ENCODE measurements at regions not wholly inside any gene's neighbourhood (a gene's known extent, or its start where the extent isn't known, plus 50 kb on each side); places are given as distances from the start of the nearest gene placed in this dataset.

DNA sequence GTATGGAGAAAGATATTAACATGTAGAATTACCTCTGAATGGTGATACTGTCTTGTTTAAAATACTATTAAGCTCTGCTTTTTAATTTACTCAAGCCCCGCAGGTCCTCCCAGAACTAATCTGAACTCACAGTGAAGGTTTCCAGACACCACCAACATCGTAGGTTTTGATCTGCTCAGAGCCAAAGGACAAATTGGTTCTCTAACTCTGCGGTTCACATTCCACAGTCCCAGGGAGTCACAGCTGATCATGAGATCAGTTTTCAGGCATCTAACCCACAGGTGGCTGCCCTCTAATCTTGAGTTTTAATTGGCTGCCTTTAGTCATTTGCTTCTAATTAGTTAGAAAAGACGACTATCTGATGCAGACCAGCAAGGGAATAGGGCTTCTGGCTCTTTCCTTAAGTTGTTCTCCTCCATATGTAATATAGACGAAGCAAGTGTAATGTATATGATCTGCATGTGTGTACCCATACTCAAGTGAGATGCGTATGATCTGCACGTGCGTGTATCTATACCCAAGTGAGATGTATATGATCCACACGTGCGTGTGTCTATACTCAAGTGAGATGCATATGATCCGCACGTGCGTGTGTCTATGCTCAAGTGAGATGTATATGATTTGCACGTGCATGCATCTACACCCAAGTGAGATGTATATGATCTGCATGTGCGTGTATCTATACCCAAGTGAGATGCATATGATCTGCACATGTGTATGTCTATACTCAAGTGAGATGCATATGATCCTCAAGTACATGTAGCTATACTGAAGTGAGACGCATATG is 331.5 kb upstream of the NPVF start:
- Histone ChIP-seq H3K27me3 (ENCODE audit: insufficient read depth, low read length) (no peaks in the 10 kb centered on the region), H3K4me3 (ENCODE audit: low read length) (no peak overlapping the region), H3K9me3 (ENCODE audit: low read depth, low read length) (no peaks in the 10 kb centered on the region), H3K4me1 (ENCODE audit: insufficient read depth, low read length) (no peaks in the 10 kb centered on the region)

GRCh38 chr7:25562673-25563182 is 334.4 kb upstream of the NPVF start:
- Histone ChIP-seq H3K4me1 (ENCODE audit: insufficient read depth, low read length) (no peaks in the 10 kb centered on the region), H3K9me3 (ENCODE audit: low read depth, low read length) (no peaks in the 10 kb centered on the region), H3K27me3 (ENCODE audit: insufficient read depth, low read length) (no peaks in the 10 kb centered on the region), H3K4me3 (ENCODE audit: low read length) (no peak overlapping the region)

DNA sequence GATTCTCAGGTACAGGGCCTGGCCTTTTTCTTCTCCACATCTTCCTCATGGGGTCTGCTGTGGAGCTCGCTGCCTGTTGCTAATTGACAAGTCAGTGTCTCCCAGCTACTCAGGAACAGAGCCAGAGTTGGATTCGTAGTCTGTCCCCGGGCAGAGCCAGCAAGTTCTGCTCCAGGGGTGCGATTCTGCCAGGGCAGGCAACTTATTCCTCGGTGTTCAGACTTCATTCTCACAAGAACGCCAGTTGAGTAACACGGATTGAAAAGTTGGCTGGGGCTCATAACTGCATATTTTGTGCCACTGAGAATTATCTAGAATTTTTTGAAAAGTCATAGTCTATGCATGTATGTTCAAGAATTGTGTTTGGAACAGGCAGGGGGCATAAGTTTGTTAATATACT is 336.7 kb upstream of the NPVF start:
- H3K27me3 ChIP-seq (ENCODE audit: insufficient read depth, low read length) = no peaks in the 10 kb centered on the region
- H3K9me3 ChIP-seq (ENCODE audit: low read depth, low read length) = no peaks in the 10 kb centered on the region

DNA sequence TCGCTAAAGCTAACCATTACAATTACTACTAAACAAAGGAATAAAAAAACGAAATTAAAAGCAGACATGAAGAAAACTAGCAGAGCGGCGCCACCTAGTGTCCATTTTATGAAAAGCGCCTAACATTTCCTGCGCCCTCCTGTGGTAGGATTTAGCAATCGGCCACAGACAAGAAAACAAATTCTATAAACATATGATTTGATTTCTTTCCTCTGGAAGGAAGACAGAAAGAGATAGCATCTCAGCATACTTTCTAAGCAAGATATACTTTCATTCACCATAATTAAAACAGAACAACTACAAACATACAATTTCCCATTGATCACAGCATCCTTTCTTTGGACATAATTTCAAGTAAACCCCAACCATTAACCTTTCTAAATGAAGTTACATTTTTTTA is 337.7 kb upstream of the NPVF start:
- Histone ChIP-seq H3K27me3 (ENCODE audit: insufficient read depth, low read length) (peaks cover 2% of the 10 kb centered on the region), H3K4me3 (ENCODE audit: low read length) (no peak overlapping the region), H3K4me1 (ENCODE audit: insufficient read depth, low read length) (no peaks in the 10 kb centered on the region), H3K9me3 (ENCODE audit: low read depth, low read length) (no peaks in the 10 kb centered on the region)

More for the DNA sequence above, 336.7 kb upstream of the NPVF start:
- H3K4me3 ChIP-seq (ENCODE audit: low read length) = no peak overlapping the region
- no peaks in the 10 kb centered on the region for H3K4me1 ChIP-seq (ENCODE audit: insufficient read depth, low read length)

DNA sequence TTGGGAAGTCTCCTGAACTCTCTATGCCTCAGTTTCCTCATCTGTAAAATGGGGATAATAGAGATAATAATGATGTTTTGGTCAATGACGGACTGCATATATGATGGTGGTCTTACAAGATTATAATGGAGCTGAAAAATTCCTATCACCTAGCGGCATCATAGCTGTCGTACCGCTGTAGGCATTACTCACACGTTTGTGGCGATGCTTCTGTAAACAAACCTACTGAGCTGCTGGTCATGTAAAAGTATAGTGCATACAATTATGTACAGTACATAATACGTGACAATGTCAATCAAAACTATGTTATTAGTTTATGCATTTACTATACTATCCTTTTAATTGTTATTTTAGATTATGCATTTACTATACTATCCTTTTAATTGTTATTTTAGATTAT is 339.1 kb upstream of the NPVF start:
- Histone ChIP-seq H3K4me1 (ENCODE audit: insufficient read depth, low read length) (no peaks in the 10 kb centered on the region), H3K9me3 (ENCODE audit: low read depth, low read length) (no peaks in the 10 kb centered on the region), H3K27me3 (ENCODE audit: insufficient read depth, low read length) (peaks cover 3% of the 10 kb centered on the region), H3K4me3 (ENCODE audit: low read length) (no peak overlapping the region)

DNA sequence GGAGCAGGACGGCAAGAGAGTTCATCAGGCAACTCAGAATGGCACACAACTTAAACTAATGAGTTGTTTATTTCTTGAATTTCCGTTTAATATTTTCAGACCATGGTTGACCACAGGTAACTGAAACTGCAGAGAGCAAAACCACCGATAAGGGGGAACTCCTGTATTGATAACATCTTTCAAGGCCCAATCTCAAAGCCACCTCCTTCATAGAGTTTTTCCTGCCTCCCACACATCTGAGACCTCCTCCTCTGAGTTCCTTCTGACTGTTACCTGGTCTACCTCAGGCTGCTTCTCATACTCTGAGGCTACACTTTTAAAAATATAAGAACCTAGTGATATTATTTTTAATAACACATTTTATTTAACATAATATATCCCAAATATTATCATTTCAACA is 341.5 kb upstream of the NPVF start:
- H3K9me3 ChIP-seq (ENCODE audit: low read depth, low read length) = no peaks in the 10 kb centered on the region
- no peaks in the 10 kb centered on the region for H3K4me1 ChIP-seq (ENCODE audit: insufficient read depth, low read length)
- H3K4me3 ChIP-seq (ENCODE audit: low read length) = no peak overlapping the region
- peaks cover 3% of the 10 kb centered on the region for H3K27me3 ChIP-seq (ENCODE audit: insufficient read depth, low read length)

DNA sequence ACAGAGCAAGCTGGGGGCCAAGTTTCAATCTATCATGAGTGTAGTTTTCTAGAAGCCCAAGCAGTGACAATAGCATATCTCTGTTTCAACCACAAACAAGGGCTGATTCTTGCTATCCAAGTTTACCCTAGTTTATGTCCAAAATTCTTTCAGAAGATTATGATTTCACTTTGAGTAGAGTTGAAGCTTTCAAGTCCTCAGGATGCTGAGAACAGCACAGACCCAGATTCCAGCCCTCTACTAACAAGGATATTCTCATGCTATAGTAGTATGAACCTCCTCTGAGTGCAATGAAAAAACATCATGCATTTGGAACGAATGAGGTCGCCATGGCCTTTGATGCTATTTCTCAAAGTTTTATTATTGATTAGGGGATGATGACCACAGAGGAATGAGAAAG is 344.1 kb upstream of the NPVF start:
- H3K9me3 ChIP-seq (ENCODE audit: low read depth, low read length) = no peaks in the 10 kb centered on the region
- peaks cover 3% of the 10 kb centered on the region for H3K27me3 ChIP-seq (ENCODE audit: insufficient read depth, low read length)
- H3K4me1 ChIP-seq (ENCODE audit: insufficient read depth, low read length) = no peaks in the 10 kb centered on the region
- H3K4me3 ChIP-seq (ENCODE audit: low read length) = no peak overlapping the region

DNA sequence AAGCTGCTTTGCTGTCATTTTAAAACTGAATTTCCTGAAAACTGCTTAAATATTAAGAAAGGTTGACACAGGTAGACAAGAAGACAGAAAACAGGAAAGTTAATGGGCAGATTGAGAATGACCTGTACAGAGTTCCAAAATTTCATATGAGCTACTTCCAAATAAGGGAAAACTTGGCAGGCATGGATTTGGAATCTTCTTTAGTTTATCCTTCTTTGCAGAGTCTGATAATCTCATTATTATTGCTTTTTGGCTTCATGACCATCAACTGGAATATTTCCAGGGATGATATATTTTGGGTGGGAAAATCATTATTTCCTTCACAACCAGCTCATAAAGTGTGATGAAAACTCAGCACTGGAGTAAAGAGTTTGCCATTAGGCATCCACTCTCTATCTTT is 346.5 kb upstream of the NPVF start:
- Histone ChIP-seq H3K4me3 (ENCODE audit: low read length) (no peak overlapping the region), H3K4me1 (ENCODE audit: insufficient read depth, low read length) (no peaks in the 10 kb centered on the region), H3K9me3 (ENCODE audit: low read depth, low read length) (no peaks in the 10 kb centered on the region), H3K27me3 (ENCODE audit: insufficient read depth, low read length) (peaks cover 3% of the 10 kb centered on the region)

DNA sequence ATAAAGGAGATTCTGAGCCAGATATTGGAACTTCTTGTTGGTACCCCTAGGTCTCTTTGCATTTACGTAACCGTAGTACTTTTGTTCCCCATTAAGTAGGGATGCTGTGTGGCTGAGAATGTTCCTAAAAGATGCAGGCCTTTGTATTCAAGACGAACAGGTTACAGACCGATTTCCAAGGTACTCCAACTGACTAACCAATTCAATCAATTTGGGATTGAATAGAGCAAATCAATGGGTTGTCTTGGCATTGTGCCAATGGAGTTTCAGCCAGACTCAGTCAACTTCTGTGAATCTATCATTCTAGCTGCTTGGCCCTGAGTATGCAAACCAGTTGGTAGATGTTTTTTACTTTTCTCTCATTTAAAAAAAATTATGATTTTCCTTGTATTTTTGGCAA is 347.3 kb upstream of the NPVF start:
- no peak overlapping the region for H3K4me3 ChIP-seq (ENCODE audit: low read length)
- no peaks in the 10 kb centered on the region for H3K9me3 ChIP-seq (ENCODE audit: low read depth, low read length)
- peaks cover 3% of the 10 kb centered on the region for H3K27me3 ChIP-seq (ENCODE audit: insufficient read depth, low read length)
- no peaks in the 10 kb centered on the region for H3K4me1 ChIP-seq (ENCODE audit: insufficient read depth, low read length)

- no peaks in the 10 kb centered on the region for H3K4me1 ChIP-seq (ENCODE audit: insufficient read depth, low read length)
- H3K4me3 ChIP-seq (ENCODE audit: low read length) = no peak overlapping the region
- H3K27me3 ChIP-seq (ENCODE audit: insufficient read depth, low read length) = no peaks in the 10 kb centered on the region
- H3K9me3 ChIP-seq (ENCODE audit: low read depth, low read length) = no peaks in the 10 kb centered on the region
These were observed 350.9 kb upstream of the NPVF start for GRCh38 chr7:25578991-25579777.

DNA sequence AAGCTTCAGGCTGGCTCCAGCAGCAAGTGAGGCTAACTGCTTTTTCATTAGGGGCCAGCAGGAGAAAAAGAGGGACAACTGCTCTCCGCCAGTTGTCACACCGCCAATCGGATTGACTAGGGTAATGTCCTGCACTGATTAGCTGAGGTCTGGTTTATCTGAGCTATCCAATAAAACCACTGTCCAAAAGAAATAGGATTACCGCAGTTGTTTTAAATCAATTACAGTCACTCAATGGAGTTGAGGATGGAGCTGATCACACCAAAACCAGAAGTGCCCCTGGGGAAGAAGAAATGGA is 351.4 kb upstream of the NPVF start:
- Histone ChIP-seq H3K4me1 (ENCODE audit: insufficient read depth, low read length) (no peaks in the 10 kb centered on the region), H3K9me3 (ENCODE audit: low read depth, low read length) (no peaks in the 10 kb centered on the region), H3K4me3 (ENCODE audit: low read length) (no peak overlapping the region), H3K27me3 (ENCODE audit: insufficient read depth, low read length) (no peaks in the 10 kb centered on the region)

- no peaks in the 10 kb centered on the region for H3K9me3 ChIP-seq (ENCODE audit: low read depth, low read length)
- H3K4me3 ChIP-seq (ENCODE audit: low read length) = no peak overlapping the region
- H3K4me1 ChIP-seq (ENCODE audit: insufficient read depth, low read length) = no peaks in the 10 kb centered on the region
- H3K27me3 ChIP-seq (ENCODE audit: insufficient read depth, low read length) = no peaks in the 10 kb centered on the region
These were observed 351.9 kb upstream of the NPVF start for GRCh38 chr7:25580141-25580540.

DNA sequence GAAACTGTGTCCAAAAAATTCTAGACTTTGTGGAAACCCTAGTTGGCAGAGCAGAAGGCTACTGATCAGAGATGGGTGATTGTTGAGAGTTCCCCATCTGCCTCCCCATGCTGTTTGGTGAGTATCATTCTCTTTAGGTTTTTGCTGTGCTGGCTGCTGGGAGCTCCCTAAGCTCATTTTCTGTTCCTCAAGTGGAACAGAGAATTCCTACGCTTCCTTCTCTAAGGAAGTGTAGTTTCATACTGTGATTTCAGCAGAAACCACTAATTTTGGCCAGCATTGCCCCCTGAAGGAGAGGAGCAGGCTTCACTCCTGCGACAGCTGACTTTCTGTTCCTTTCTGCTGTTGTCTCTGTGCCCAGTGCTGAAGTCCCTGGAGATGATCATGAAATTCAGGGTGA is 355.3 kb upstream of the NPVF start:
- Histone ChIP-seq H3K9me3 (ENCODE audit: low read depth, low read length) (no peaks in the 10 kb centered on the region), H3K4me1 (ENCODE audit: insufficient read depth, low read length) (no peaks in the 10 kb centered on the region)

GRCh38 chr7:25584112-25584938 is 356.0 kb upstream of the NPVF start:
- H3K27me3 ChIP-seq (ENCODE audit: insufficient read depth, low read length) = no peaks in the 10 kb centered on the region
- no peaks in the 10 kb centered on the region for H3K9me3 ChIP-seq (ENCODE audit: low read depth, low read length)
- no peak overlapping the region for H3K4me3 ChIP-seq (ENCODE audit: low read length)
- no peaks in the 10 kb centered on the region for H3K4me1 ChIP-seq (ENCODE audit: insufficient read depth, low read length)

More for the DNA sequence above, 355.3 kb upstream of the NPVF start:
- no peaks in the 10 kb centered on the region for H3K27me3 ChIP-seq (ENCODE audit: insufficient read depth, low read length)
- no peak overlapping the region for H3K4me3 ChIP-seq (ENCODE audit: low read length)

DNA sequence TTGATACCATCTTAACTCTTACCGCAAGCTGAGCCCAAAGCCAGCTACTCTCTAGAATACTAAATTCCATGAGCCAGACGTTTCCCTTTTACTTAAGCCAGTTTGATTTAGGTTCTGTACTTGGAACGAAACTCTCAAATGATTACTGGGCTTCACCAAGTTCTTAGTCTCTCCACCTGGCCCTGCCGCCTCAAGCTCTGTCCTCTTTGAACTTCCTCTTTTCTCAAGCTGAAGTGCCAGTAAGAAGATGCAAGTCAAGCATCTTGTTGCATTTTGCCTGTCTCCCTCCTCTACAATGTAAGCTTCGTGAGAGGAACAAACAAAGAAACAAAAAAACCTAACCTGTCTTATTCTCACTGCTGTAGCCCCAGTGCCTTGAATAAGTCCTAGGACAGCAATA is 358.2 kb upstream of the NPVF start:
- Histone ChIP-seq H3K9me3 (ENCODE audit: low read depth, low read length) (no peaks in the 10 kb centered on the region), H3K4me1 (ENCODE audit: insufficient read depth, low read length) (no peaks in the 10 kb centered on the region), H3K27me3 (ENCODE audit: insufficient read depth, low read length) (no peaks in the 10 kb centered on the region), H3K4me3 (ENCODE audit: low read length) (no peak overlapping the region)

Measured in mononuclear cell (primary cell).